SH-SY5Y (cell line): ENCODE measurements at regions not wholly inside any gene's neighbourhood (a gene's known extent, or its start where the extent isn't known, plus 50 kb on each side); places are given as distances from the start of the nearest gene placed in this dataset.

Source experiments
- GATA2 ChIP-seq: IDR thresholded peaks from 2 replicates; pipeline ENCODE4 v1.6.1; 2011; ENCODE audit warnings: mild to moderate bottlenecking, low read depth, low read length
- GATA3 ChIP-seq: IDR thresholded peaks from 2 replicates; pipeline ENCODE4 v1.6.1; 2011; ENCODE audit warnings: low read depth, mild to moderate bottlenecking, low read length, moderate library complexity

GRCh38 chr2:3094999-3095958 lies 282.3 kb downstream of the EIPR1 start:
- TF ChIP-seq GATA2 (no peak), GATA3 (no peak)
